Colonic mucosa (tissue), 4 donors: ENCODE measurements at regions not wholly inside any gene's neighbourhood (a gene's known extent, or its start where the extent isn't known, plus 50 kb on each side); places are given as distances from the start of the nearest gene placed in this dataset.

Source experiments
- DNase-seq: peaks from one replicate; pipeline ENCODE4 v3.0.0-alpha.2; 2020
- H3K27ac ChIP-seq: fragments of 200-600 bp; one replicate; pipeline ENCODE4 v1.8.0; 2021
- H3K27me3 ChIP-seq: fragments of 200-600 bp; one replicate; pipeline ENCODE4 v1.8.0; 2021
- H3K36me3 ChIP-seq: fragments of 200-600 bp; one replicate; pipeline ENCODE4 v1.8.0; 2021
- H3K4me1 ChIP-seq: fragments of 200-600 bp; one replicate; pipeline ENCODE4 v1.8.0; 2021; ENCODE audit warnings: mild to moderate bottlenecking
- H3K4me3 ChIP-seq: fragments of 200-600 bp; one replicate; pipeline ENCODE4 v1.8.0; 2021
- H3K9ac ChIP-seq, 2 donors: one replicate each; pipeline ENCODE4 v1.7.0; 2013; ENCODE audit warnings: control low read depth in 2 of 2, low read depth in 2 of 2, low read length in 2 of 2
- H3K9me3 ChIP-seq: fragments of 200-600 bp; one replicate; pipeline ENCODE4 v1.8.0; 2021
- CTCF ChIP-seq: fragments of 200-600 bp; IDR thresholded peaks from one replicate; pipeline ENCODE4 v1.8.0; 2022; ENCODE audit warnings: antibody characterized with exemption, mild to moderate bottlenecking
- intact Hi-C: fragments of 100-400 bp; cut with DNase I; formaldehyde crosslinking; loops from one replicate; pipeline ENCODE4 v1.14.1; 2022
- donor health status: healthy.
- donor health status: DM: no; HTN: no; CAD: no.
- donor health status: DM: no; HTN: no; CAD: no.

GRCh38 chr7:131011432-131011742 lies 277.4 kb upstream of the KLF14 start:
- H3K9ac ChIP-seq, result no peak overlapping the region
- no peak for TF ChIP-seq CTCF
- H3K4me1 ChIP-seq, result peaks cover 20% of the 10 kb centered on the region

GRCh38 chr7:131011976-131012375 lies 278.0 kb upstream of the KLF14 start:
- Histone ChIP-seq H3K9me3 (no peaks in the 10 kb centered on the region), H3K4me1 (peaks cover 15% of the 10 kb centered on the region), H3K36me3 (no peaks in the 10 kb centered on the region), H3K27ac (peak overlapping the region; percentile 36), H3K27me3 (no peaks in the 10 kb centered on the region), H3K4me3 (no peak overlapping the region), H3K9ac (no peak overlapping the region)
- TF ChIP-seq CTCF, result no peak
- intact Hi-C loops, result no loop called here
- no peak for DNase-seq

More at GRCh38 chr7:131011432-131011742, 277.4 kb upstream of the KLF14 start:
- Histone ChIP-seq H3K27me3 (no peaks in the 10 kb centered on the region), H3K27ac (peak overlapping the region; percentile 36), H3K9me3 (no peaks in the 10 kb centered on the region), H3K4me3 (no peak overlapping the region), H3K36me3 (no peaks in the 10 kb centered on the region)
- intact Hi-C loops, result no loop called here
- DNase-seq, result no peak

GRCh38 chr7:131012477-131013031 lies 278.5 kb upstream of the KLF14 start:
- intact Hi-C loops, result no loop called here
- peak overlapping the region; percentile 36 for H3K27ac ChIP-seq

GRCh38 chr7:131013716-131014115 lies 279.7 kb upstream of the KLF14 start:
- Histone ChIP-seq H3K36me3 (no peaks in the 10 kb centered on the region), H3K9me3 (no peaks in the 10 kb centered on the region), H3K9ac (no peak overlapping the region), H3K27me3 (no peaks in the 10 kb centered on the region), H3K4me1 (peaks cover 7% of the 10 kb centered on the region), H3K4me3 (no peak overlapping the region), H3K27ac (no peak overlapping the region)
- TF ChIP-seq CTCF, result no peak
- no peak for DNase-seq
- intact Hi-C loops, result no loop called here

More at GRCh38 chr7:131012477-131013031, 278.5 kb upstream of the KLF14 start:
- Histone ChIP-seq H3K9ac (no peak overlapping the region), H3K4me1 (peaks cover 12% of the 10 kb centered on the region), H3K27me3 (no peaks in the 10 kb centered on the region), H3K9me3 (no peaks in the 10 kb centered on the region), H3K4me3 (no peak overlapping the region), H3K36me3 (no peaks in the 10 kb centered on the region)
- no peak for DNase-seq
- TF ChIP-seq CTCF, result no peak

- H3K27ac ChIP-seq, result no peak overlapping the region
- H3K9ac ChIP-seq, result no peak overlapping the region
- H3K4me1 ChIP-seq, result no peaks in the 10 kb centered on the region
- H3K9me3 ChIP-seq, result no peaks in the 10 kb centered on the region
- H3K36me3 ChIP-seq, result no peaks in the 10 kb centered on the region
- H3K27me3 ChIP-seq, result no peaks in the 10 kb centered on the region
- DNase-seq, result no peak
- intact Hi-C loops, result no loop called here
- TF ChIP-seq CTCF, result no peak
- no peak overlapping the region for H3K4me3 ChIP-seq
Measured at GRCh38 chr7:131014906-131015656, 281.1 kb upstream of the KLF14 start.
